GM20000 (cell line): ENCODE measurements at regions not wholly inside any gene's neighbourhood (a gene's known extent, or its start where the extent isn't known, plus 50 kb on each side); places are given as distances from the start of the nearest gene placed in this dataset.

Experiments used
- DNase-seq: peaks from one replicate; pipeline ENCODE4 v3.0.0; 2012; ENCODE audit warnings: low spot score
- CTCF ChIP-seq: IDR thresholded peaks from 2 replicates; pipeline ENCODE4 v1.5.1; 2012; ENCODE audit warnings: mild to moderate bottlenecking, control low read depth; ENCODE audit errors: extremely low read depth, missing control alignments

GRCh38 chr14:97393244-97393643 is 596.1 kb downstream of the VRK1 start:
- TF ChIP-seq CTCF: no peak
- DNase-seq: no peak

- TF ChIP-seq CTCF: no peak
- DNase-seq: no peak
These were observed 597.9 kb downstream of the VRK1 start for GRCh38 chr14:97395068-97395467.

- TF ChIP-seq CTCF: no peak
- DNase-seq: no peak
These were observed 604.5 kb downstream of the VRK1 start for GRCh38 chr14:97401714-97402113.

- no peak for DNase-seq
- no peak for TF ChIP-seq CTCF
These were observed 605.1 kb downstream of the VRK1 start for GRCh38 chr14:97402279-97402678.

- no peak for TF ChIP-seq CTCF
- no peak for DNase-seq
These were observed 610.7 kb downstream of the VRK1 start for GRCh38 chr14:97407701-97408407.

- no peak for TF ChIP-seq CTCF
- DNase-seq: no peak
These were observed 611.3 kb downstream of the VRK1 start for GRCh38 chr14:97408503-97408902.

GRCh38 chr14:97408937-97409815 is 612.0 kb downstream of the VRK1 start:
- TF ChIP-seq CTCF: no peak
- no peak for DNase-seq
